ENCODE measurements at regions not wholly inside any gene's neighbourhood (a gene's known extent, or its start where the extent isn't known, plus 50 kb on each side); places are given as distances from the start of the nearest gene placed in this dataset.

- in situ Hi-C loops (cut with MboI; ENCODE audit: low sequenced_read_pairs), result loop anchor here (10.0 kb wide), 1 partner anchor 215 kb away; no protein-coding TSS in a partner anchor
Observed at GRCh38 chr10:33009244-33010131, 51.5 kb upstream of the ITGB1 start.

GRCh38 chr10:33008499-33009243, 50.6 kb upstream of the ITGB1 start:
- in situ Hi-C loops (cut with MboI; ENCODE audit: low sequenced_read_pairs), result loop anchor here (10.0 kb wide), 1 partner anchor 214 kb away; no protein-coding TSS in a partner anchor

- in situ Hi-C loops (cut with MboI; ENCODE audit: low sequenced_read_pairs), result loop anchor here (10.0 kb wide), 1 partner anchor 213 kb away; no protein-coding TSS in a partner anchor
Observed at GRCh38 chr10:33007731-33008381, 49.8 kb upstream of the ITGB1 start.
